Suprapubic skin (tissue), 3 donors: ENCODE measurements at regions not wholly inside any gene's neighbourhood (a gene's known extent, or its start where the extent isn't known, plus 50 kb on each side); places are given as distances from the start of the nearest gene placed in this dataset.

Experiments
- EP300 ChIP-seq: sonication (generic); formaldehyde crosslinking; IDR thresholded peaks from one replicate; pipeline ENCODE4 v1.6.1; 2017; ENCODE audit warnings: antibody characterized with exemption
- POLR2A ChIP-seq, 2 donors: fragments of 450-650 bp; IDR thresholded peaks; one replicate each; pipeline ENCODE4 v1.6.1; 2017; ENCODE audit warnings: antibody characterized with exemption in 2 of 2, mild to moderate bottlenecking in 2 of 2, moderate library complexity in 2 of 2
- TF ChIP-seq, protein P1 (sequence below), 2 donors: fragments of 200-600 bp in 1 of 2; fragments of 450-650 bp in 1 of 2; sonication (generic) in 1 of 2; IDR thresholded peaks; one replicate each; pipeline ENCODE4 v1.5.1; 2016 to 2019; ENCODE audit warnings: antibody characterized with exemption in 2 of 2, mild to moderate bottlenecking in 1 of 2, moderate library complexity in 1 of 2

DNA sequence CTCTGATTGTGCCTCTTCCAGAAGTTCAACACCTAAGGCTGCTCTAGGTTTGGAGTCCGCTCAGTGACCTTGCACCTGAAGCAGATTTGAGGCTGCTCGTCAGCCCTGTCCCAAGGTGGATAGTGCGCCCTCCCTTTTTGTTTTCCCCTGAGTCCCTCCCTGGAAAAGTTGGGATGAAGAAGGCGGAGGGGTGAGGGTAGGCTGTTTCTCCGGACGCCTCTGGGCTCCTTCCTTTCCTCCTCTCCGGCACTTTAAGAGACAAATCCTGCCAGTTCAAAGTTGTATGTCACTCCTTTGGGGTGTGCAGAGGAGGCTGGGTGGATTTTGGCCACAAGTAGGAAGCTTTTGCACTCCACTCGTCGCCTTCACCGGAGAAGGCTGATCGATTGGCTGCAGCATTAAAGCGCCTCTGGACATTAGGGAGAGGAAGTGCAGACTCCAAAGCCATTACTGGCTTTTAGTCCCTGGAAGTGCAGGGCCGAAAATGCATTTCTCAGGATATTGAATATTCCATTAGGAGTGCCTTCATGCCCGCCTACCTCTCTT is 81.9 kb upstream of the PRKG1 start:
- TF ChIP-seq EP300 (no peak), POLR2A (IDR thresholded peaks at IDR 0.05) (no peak)
- TF ChIP-seq, protein P1, sequence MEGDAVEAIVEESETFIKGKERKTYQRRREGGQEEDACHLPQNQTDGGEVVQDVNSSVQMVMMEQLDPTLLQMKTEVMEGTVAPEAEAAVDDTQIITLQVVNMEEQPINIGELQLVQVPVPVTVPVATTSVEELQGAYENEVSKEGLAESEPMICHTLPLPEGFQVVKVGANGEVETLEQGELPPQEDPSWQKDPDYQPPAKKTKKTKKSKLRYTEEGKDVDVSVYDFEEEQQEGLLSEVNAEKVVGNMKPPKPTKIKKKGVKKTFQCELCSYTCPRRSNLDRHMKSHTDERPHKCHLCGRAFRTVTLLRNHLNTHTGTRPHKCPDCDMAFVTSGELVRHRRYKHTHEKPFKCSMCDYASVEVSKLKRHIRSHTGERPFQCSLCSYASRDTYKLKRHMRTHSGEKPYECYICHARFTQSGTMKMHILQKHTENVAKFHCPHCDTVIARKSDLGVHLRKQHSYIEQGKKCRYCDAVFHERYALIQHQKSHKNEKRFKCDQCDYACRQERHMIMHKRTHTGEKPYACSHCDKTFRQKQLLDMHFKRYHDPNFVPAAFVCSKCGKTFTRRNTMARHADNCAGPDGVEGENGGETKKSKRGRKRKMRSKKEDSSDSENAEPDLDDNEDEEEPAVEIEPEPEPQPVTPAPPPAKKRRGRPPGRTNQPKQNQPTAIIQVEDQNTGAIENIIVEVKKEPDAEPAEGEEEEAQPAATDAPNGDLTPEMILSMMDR (IDR thresholded peaks at IDR 0.05): no peak
